ENCODE measurements at regions not wholly inside any gene's neighbourhood (a gene's known extent, or its start where the extent isn't known, plus 50 kb on each side); places are given as distances from the start of the nearest gene placed in this dataset.

- no peak for TF ChIP-seq POLR2AphosphoS5 (IDR thresholded peaks at IDR 0.05; ENCODE audit: low read depth, low read length)
- TF ChIP-seq SIN3A (IDR thresholded peaks at IDR 0.05; ENCODE audit: borderline replicate concordance, insufficient read depth, low read length), result no peak
- no peak for TF ChIP-seq TAF1 (IDR thresholded peaks at IDR 0.05; ENCODE audit: borderline replicate concordance, insufficient read depth, low read length)
- no peak for TF ChIP-seq REST (IDR thresholded peaks at IDR 0.05; ENCODE audit: insufficient read depth in 1 of 2, low read depth in 2 of 2, low read length in 2 of 2)
- TF ChIP-seq FOXP2 (optimal IDR thresholded peaks at IDR 0.05; ENCODE audit: borderline replicate concordance, extremely low read depth, extremely low read length, insufficient read depth), result no peak
Observed at GRCh38 chr13:84672616-84673015, 790.3 kb upstream of the SLITRK1 start.
